ENCODE measurements at regions not wholly inside any gene's neighbourhood (a gene's known extent, or its start where the extent isn't known, plus 50 kb on each side); places are given as distances from the start of the nearest gene placed in this dataset.
"Not testable (repeated sequence)": the region's sequence is repeated elsewhere in the genome, so short reads cannot be mapped to it uniquely, and the experiment has no call there.

GRCh38 chrX:45621376-45622041 lies 420.8 kb upstream of the DIPK2B start:
- Mint-ChIP-seq H3K36me3 (ENCODE audit: low read depth) (no peaks in the 10 kb centered on the region), H3K4me1 (peaks cover 10% of the 10 kb centered on the region), H3K4me3 (peak overlapping the region; percentile 70), H3K27ac (peak overlapping the region; percentile 91), H3K27me3 (no peaks in the 10 kb centered on the region), H3K9me3 (peaks cover 4% of the 10 kb centered on the region)
- ATAC-seq (replicated peaks), result peak; percentile 86

- no peak for ATAC-seq (replicated peaks)
- Mint-ChIP-seq H3K36me3 (ENCODE audit: low read depth) (no peaks in the 10 kb centered on the region), H3K27ac (no peak overlapping the region), H3K9me3 (peaks cover 4% of the 10 kb centered on the region), H3K27me3 (no peaks in the 10 kb centered on the region), H3K4me3 (no peak overlapping the region), H3K4me1 (peaks cover 10% of the 10 kb centered on the region)
These were observed 418.6 kb upstream of the DIPK2B start for GRCh38 chrX:45619290-45619689.

GRCh38 chrX:45615591-45615990 lies 414.9 kb upstream of the DIPK2B start:
- not testable (repeated sequence) for H3K9me3 Mint-ChIP-seq; H3K4me3 Mint-ChIP-seq; H3K4me1 Mint-ChIP-seq; H3K27me3 Mint-ChIP-seq; H3K36me3 Mint-ChIP-seq (ENCODE audit: low read depth); H3K27ac Mint-ChIP-seq; ATAC-seq (replicated peaks)

GRCh38 chrX:45614853-45615252 lies 414.2 kb upstream of the DIPK2B start:
- no peaks in the 10 kb centered on the region for H3K36me3 Mint-ChIP-seq (ENCODE audit: low read depth)
- no peaks in the 10 kb centered on the region for H3K4me1 Mint-ChIP-seq
- no peak overlapping the region for H3K27ac Mint-ChIP-seq
- ATAC-seq (replicated peaks), result peak; percentile 92
- H3K27me3 Mint-ChIP-seq, result no peaks in the 10 kb centered on the region
- H3K4me3 Mint-ChIP-seq, result no peak overlapping the region
- peaks cover 4% of the 10 kb centered on the region for H3K9me3 Mint-ChIP-seq

- Mint-ChIP-seq H3K4me3 (no peak overlapping the region), H3K27ac (no peak overlapping the region), H3K27me3 (no peaks in the 10 kb centered on the region), H3K36me3 (ENCODE audit: low read depth) (no peaks in the 10 kb centered on the region), H3K9me3 (peaks cover 3% of the 10 kb centered on the region), H3K4me1 (no peaks in the 10 kb centered on the region)
- ATAC-seq (replicated peaks), result no peak
These were observed 401.5 kb upstream of the DIPK2B start for GRCh38 chrX:45602151-45602550.

GRCh38 chrX:45601052-45601451 lies 400.4 kb upstream of the DIPK2B start:
- Mint-ChIP-seq H3K4me1 (no peaks in the 10 kb centered on the region), H3K9me3 (no peaks in the 10 kb centered on the region), H3K27ac (no peak overlapping the region), H3K4me3 (no peak overlapping the region), H3K27me3 (no peaks in the 10 kb centered on the region), H3K36me3 (ENCODE audit: low read depth) (no peaks in the 10 kb centered on the region)
- ATAC-seq (replicated peaks), result no peak

GRCh38 chrX:45598861-45599260 lies 398.2 kb upstream of the DIPK2B start:
- Mint-ChIP-seq H3K27me3 (no peaks in the 10 kb centered on the region), H3K9me3 (no peaks in the 10 kb centered on the region), H3K27ac (no peak overlapping the region), H3K4me1 (no peaks in the 10 kb centered on the region), H3K36me3 (ENCODE audit: low read depth) (no peaks in the 10 kb centered on the region), H3K4me3 (no peak overlapping the region)
- ATAC-seq (replicated peaks), result no peak

- no peak overlapping the region for H3K4me3 Mint-ChIP-seq
- no peaks in the 10 kb centered on the region for H3K36me3 Mint-ChIP-seq (ENCODE audit: low read depth)
- H3K27ac Mint-ChIP-seq, result no peak overlapping the region
- no peak for ATAC-seq (replicated peaks)
- H3K4me1 Mint-ChIP-seq, result no peaks in the 10 kb centered on the region
- H3K27me3 Mint-ChIP-seq, result no peaks in the 10 kb centered on the region
- H3K9me3 Mint-ChIP-seq, result no peaks in the 10 kb centered on the region
These were observed 395.6 kb upstream of the DIPK2B start for GRCh38 chrX:45596188-45596808.

- Mint-ChIP-seq H3K27me3 (no peaks in the 10 kb centered on the region), H3K4me1 (no peaks in the 10 kb centered on the region), H3K9me3 (no peaks in the 10 kb centered on the region), H3K4me3 (no peak overlapping the region), H3K36me3 (ENCODE audit: low read depth) (no peaks in the 10 kb centered on the region), H3K27ac (no peak overlapping the region)
- ATAC-seq (replicated peaks), result no peak
These were observed 391.4 kb upstream of the DIPK2B start for GRCh38 chrX:45592101-45592500.

- no peaks in the 10 kb centered on the region for H3K4me1 Mint-ChIP-seq
- no peak overlapping the region for H3K4me3 Mint-ChIP-seq
- H3K27ac Mint-ChIP-seq, result no peak overlapping the region
- H3K9me3 Mint-ChIP-seq, result no peaks in the 10 kb centered on the region
- no peaks in the 10 kb centered on the region for H3K27me3 Mint-ChIP-seq
- ATAC-seq (replicated peaks), result no peak
- no peaks in the 10 kb centered on the region for H3K36me3 Mint-ChIP-seq (ENCODE audit: low read depth)
These were observed 391.0 kb upstream of the DIPK2B start for GRCh38 chrX:45591650-45592049.

GRCh38 chrX:45584717-45585116 lies 384.0 kb upstream of the DIPK2B start:
- ATAC-seq (replicated peaks), result no peak
- no peaks in the 10 kb centered on the region for H3K36me3 Mint-ChIP-seq (ENCODE audit: low read depth)
- no peak overlapping the region for H3K4me3 Mint-ChIP-seq
- H3K4me1 Mint-ChIP-seq, result no peaks in the 10 kb centered on the region
- no peak overlapping the region for H3K27ac Mint-ChIP-seq
- no peaks in the 10 kb centered on the region for H3K27me3 Mint-ChIP-seq
- peaks cover 10% of the 10 kb centered on the region for H3K9me3 Mint-ChIP-seq

GRCh38 chrX:45577361-45577760 lies 376.7 kb upstream of the DIPK2B start:
- no peak for ATAC-seq (replicated peaks)
- H3K27me3 Mint-ChIP-seq, result no peaks in the 10 kb centered on the region
- no peak overlapping the region for H3K27ac Mint-ChIP-seq
- H3K9me3 Mint-ChIP-seq, result peaks cover 12% of the 10 kb centered on the region
- H3K4me1 Mint-ChIP-seq, result no peaks in the 10 kb centered on the region
- H3K4me3 Mint-ChIP-seq, result no peak overlapping the region
- H3K36me3 Mint-ChIP-seq (ENCODE audit: low read depth), result no peaks in the 10 kb centered on the region

- no peak overlapping the region for H3K4me3 Mint-ChIP-seq
- no peak for ATAC-seq (replicated peaks)
- no peaks in the 10 kb centered on the region for H3K27me3 Mint-ChIP-seq
- no peaks in the 10 kb centered on the region for H3K36me3 Mint-ChIP-seq (ENCODE audit: low read depth)
- no peaks in the 10 kb centered on the region for H3K4me1 Mint-ChIP-seq
- H3K9me3 Mint-ChIP-seq, result no peaks in the 10 kb centered on the region
- no peak overlapping the region for H3K27ac Mint-ChIP-seq
These were observed 370.8 kb upstream of the DIPK2B start for GRCh38 chrX:45571453-45571852.

- H3K27me3 Mint-ChIP-seq, result no peaks in the 10 kb centered on the region
- H3K4me1 Mint-ChIP-seq, result peaks cover 5% of the 10 kb centered on the region
- H3K27ac Mint-ChIP-seq, result no peak overlapping the region
- no peaks in the 10 kb centered on the region for H3K36me3 Mint-ChIP-seq (ENCODE audit: low read depth)
- ATAC-seq (replicated peaks), result no peak
- no peak overlapping the region for H3K4me3 Mint-ChIP-seq
- H3K9me3 Mint-ChIP-seq, result no peaks in the 10 kb centered on the region
These were observed 365.8 kb upstream of the DIPK2B start for GRCh38 chrX:45566456-45566855.

GRCh38 chrX:45557387-45557786 lies 356.7 kb upstream of the DIPK2B start:
- H3K4me3 Mint-ChIP-seq, result no peak overlapping the region
- H3K27ac Mint-ChIP-seq, result no peak overlapping the region
- no peaks in the 10 kb centered on the region for H3K27me3 Mint-ChIP-seq
- H3K4me1 Mint-ChIP-seq, result peaks cover 7% of the 10 kb centered on the region
- H3K36me3 Mint-ChIP-seq (ENCODE audit: low read depth), result no peaks in the 10 kb centered on the region
- ATAC-seq (replicated peaks), result no peak
- H3K9me3 Mint-ChIP-seq, result peaks cover 6% of the 10 kb centered on the region

Measured in activated T-helper 17 cell treated with anti-CD3 and anti-CD28 coated beads, Interleukin-2, amount 50 U/mL, for 72 hours (primary cell).